HepG2 (cell line): ENCODE measurements at regions not wholly inside any gene's neighbourhood (a gene's known extent, or its start where the extent isn't known, plus 50 kb on each side); places are given as distances from the start of the nearest gene placed in this dataset.

Experiments used
- ATAC-seq: fragments of 200-7000 bp; cut with Tn5 transposase; 3 replicates; pipeline ENCODE4 v1.9.1; 2020; ENCODE audit warnings: mild to moderate bottlenecking, moderate library complexity
- BruUV-seq: library from RNA; stranded (reverse); fragments of 400-500 nt; replicated peaks from 2 replicates; lab custom pipeline; 2021; lab: Mats Ljungman, UMichigan
- CTCF ChIA-PET: fragments of 300-600 bp; formaldehyde crosslinking; extraction: SDS; loops from one replicate; lab custom pipeline; 2021; ENCODE audit warnings: low total read pairs, inconsistent platforms, low intra/inter-chr PET ratio; lab: Yijun Ruan, JAX
- POLR2A ChIA-PET: fragments of 350-600 bp; sonication (Branson Sonifier 250); formaldehyde crosslinking; loops from one replicate; lab custom pipeline; 2020; ENCODE audit warnings: antibody characterized with exemption, inconsistent platforms; lab: Yijun Ruan, JAX
- DNase-seq: peaks from one replicate; pipeline ENCODE4 v3.0.0-alpha.2; 2015; ENCODE audit warnings: low spot score
- FAIRE-seq: peaks from 3 replicates; lab custom pipeline; 2011; peaks lifted over from hg19 to GRCh38; lab: Jason Lieb, UNC
- H2AFZ ChIP-seq: one replicate; pipeline ENCODE4 v1.6.1; 2011; ENCODE audit warnings: low read length, inconsistent platforms
- H3K27ac ChIP-seq: fragments of 300-600 bp; 3 replicates; pipeline ENCODE4 v1.8.0; 2011; ENCODE audit warnings: mixed run types, mild to moderate bottlenecking, mixed read lengths, low read length, inconsistent platforms; ENCODE audit not compliant: insufficient read depth; ENCODE audit errors: extremely low read length
- H3K27me3 ChIP-seq, 2 experiments: fragments of 200-600 bp in 1 of 2; 2 replicates in 1 of 2; 3 replicates in 1 of 2; pipeline versions ENCODE4 v1.6.0 to v1.8.0; 2011; ENCODE audit warnings: low read length in 2 of 2, mild to moderate bottlenecking in 2 of 2, moderate library complexity in 2 of 2, inconsistent platforms in 1 of 2; ENCODE audit not compliant: insufficient read depth in 2 of 2, control insufficient read depth in 1 of 2
- H3K36me3 ChIP-seq, 2 experiments: fragments of 200-600 bp in 1 of 2; replicated peaks in 1 of 2; 2 replicates in 1 of 2; 3 replicates in 1 of 2; pipeline versions ENCODE4 v1.5.1 to v1.8.0; 2011; ENCODE audit warnings: low read length in 2 of 2, inconsistent platforms in 1 of 2; ENCODE audit not compliant: insufficient read depth in 2 of 2, control insufficient read depth in 1 of 2
- H3K4me1 ChIP-seq: 2 replicates; pipeline ENCODE4 v1.5.1; 2012; ENCODE audit warnings: low read length, inconsistent platforms; ENCODE audit not compliant: insufficient read depth
- H3K4me2 ChIP-seq: 2 replicates; pipeline ENCODE4 v1.6.0; 2011; ENCODE audit warnings: low read depth, low read length, inconsistent platforms
- H3K4me3 ChIP-seq, 3 experiments: fragments of 200-600 bp in 1 of 3; sonication (generic), shearing (Covaris generic) in 1 of 3; replicated peaks in 1 of 3; 2 replicates each; pipeline ENCODE4 v1.5.1; 2011 to 2016; ENCODE audit warnings: low read length in 3 of 3, inconsistent platforms in 2 of 3, low read depth in 2 of 3, mild to moderate bottlenecking in 2 of 3, control low read depth in 1 of 3, mixed read lengths in 1 of 3; ENCODE audit not compliant: insufficient read depth in 1 of 3
- H3K79me2 ChIP-seq: one replicate; pipeline ENCODE4 v1.6.1; 2011; ENCODE audit warnings: low read length, inconsistent platforms; ENCODE audit not compliant: insufficient read depth
- H3K9ac ChIP-seq: 2 replicates; pipeline ENCODE4 v1.6.0; 2011; ENCODE audit warnings: mild to moderate bottlenecking, low read depth, low read length, inconsistent platforms; ENCODE audit not compliant: insufficient read depth
- H3K9me3 ChIP-seq: 2 replicates; pipeline ENCODE4 v1.5.1; 2012; ENCODE audit warnings: mild to moderate bottlenecking, low read length
- H4K20me1 ChIP-seq: 2 replicates; pipeline ENCODE4 v1.6.0; 2011; ENCODE audit warnings: inconsistent platforms, mild to moderate bottlenecking, low read length, moderate library complexity; ENCODE audit not compliant: insufficient read depth
- ATF7 ChIP-seq, 2 experiments: fragments of 450-650 bp in 1 of 2; sonication (generic) in 1 of 2; formaldehyde crosslinking in 1 of 2; IDR thresholded peaks; 2 replicates each; pipeline versions ENCODE4 v1.4.0 to v1.6.1; 2016 to 2020; ENCODE audit warnings: antibody characterized with exemption in 1 of 2, mild to moderate bottlenecking in 1 of 2, missing genetic modification reagents in 1 of 2
- DRAP1 ChIP-seq: IDR thresholded peaks from 2 replicates; pipeline ENCODE4 v1.6.1; 2016; ENCODE audit warnings: missing genetic modification reagents, missing compliant biosample characterization
- GRHL1 ChIP-seq: sonication (generic); formaldehyde crosslinking; conservative IDR thresholded peaks from 2 replicates; pipeline ENCODE4 v1.8.0; 2022; ENCODE audit warnings: missing genetic modification reagents
- HINFP ChIP-seq: sonication (generic); formaldehyde crosslinking; IDR thresholded peaks from 2 replicates; pipeline ENCODE4 v1.4.0; 2020; ENCODE audit warnings: low read depth, mild to moderate bottlenecking, missing genetic modification reagents
- MAFF ChIP-seq: IDR thresholded peaks from 2 replicates; pipeline ENCODE4 v1.6.1; 2011; ENCODE audit warnings: low read depth, low read length, improper control_type of control experiment
- POGZ ChIP-seq: sonication (generic); formaldehyde crosslinking; IDR thresholded peaks from 2 replicates; pipeline ENCODE4 v1.4.0; 2020; ENCODE audit warnings: mild to moderate bottlenecking, missing genetic modification reagents
- POLR2AphosphoS5 ChIP-seq: IDR thresholded peaks from 2 replicates; pipeline ENCODE4 v1.6.1; 2012; ENCODE audit warnings: low read depth, low read length
- ZBTB3 ChIP-seq: sonication (generic); formaldehyde crosslinking; IDR thresholded peaks from 2 replicates; pipeline ENCODE4 v1.4.0; 2020; ENCODE audit warnings: low read depth, mild to moderate bottlenecking, moderate library complexity, missing genetic modification reagents, borderline replicate concordance
- ZBTB42 ChIP-seq: sonication (generic); formaldehyde crosslinking; IDR thresholded peaks from 2 replicates; pipeline ENCODE4 v1.5.0; 2020; ENCODE audit warnings: mild to moderate bottlenecking, missing genetic modification reagents
- ZNF329 ChIP-seq: sonication (generic); formaldehyde crosslinking; IDR thresholded peaks from 2 replicates; pipeline ENCODE4 v1.9.0; 2021; ENCODE audit warnings: low read depth, mild to moderate bottlenecking, missing genetic modification reagents
- ZNF841 ChIP-seq: sonication (generic); formaldehyde crosslinking; IDR thresholded peaks from 2 replicates; pipeline ENCODE4 v1.8.1; 2023; ENCODE audit warnings: missing genetic modification reagents, borderline replicate concordance
- WGBS: methylation state at CpG from one replicate; pipeline ENCODE4 v1.1.6; 2017; ENCODE audit warnings: low lambda C conversion rate; 5-methylcytosine and 5-hydroxymethylcytosine counted together
- in situ Hi-C: cut with HindIII; loops from 2 replicates; pipeline ENCODE4 v1.10.0; 2017; ENCODE audit warnings: low pct_unique_long_range_greater_than_20kb; ENCODE audit not compliant: extremely low pct_ligation_motif_present
- intact Hi-C: fragments of 100-400 bp; cut with micrococcal nuclease; formaldehyde crosslinking; loops from one replicate; pipeline ENCODE4 v1.10.0; 2022; ENCODE audit not compliant: unreplicated experiment
- TF ChIP-seq, protein P1 (sequence below): sonication (generic); formaldehyde crosslinking; IDR thresholded peaks from 2 replicates; pipeline ENCODE4 v1.4.0; 2020; ENCODE audit warnings: mild to moderate bottlenecking, missing genetic modification reagents
- TF ChIP-seq, protein P2 (sequence below): sonication (generic); formaldehyde crosslinking; IDR thresholded peaks from 2 replicates; pipeline ENCODE4 v1.9.0; 2021; ENCODE audit warnings: missing genetic modification reagents, borderline replicate concordance

GRCh38 chr7:25809441-25809840 is 342.6 kb upstream of the NFE2L3 start:
- Histone ChIP-seq H3K4me3 (no peak overlapping the region), H3K9me3 (no peaks in the 10 kb centered on the region), H3K4me2 (no peak overlapping the region), H3K27me3 (peaks cover 0 to 6% of the 10 kb centered on the region in 2 experiments; a peak in 1 of 5 replicates), H3K79me2 (no peaks in the 10 kb centered on the region), H2AFZ (no peak overlapping the region), H3K4me1 (no peaks in the 10 kb centered on the region), H3K27ac (no peak overlapping the region), H3K36me3 (no peaks in the 10 kb centered on the region), H3K9ac (no peak overlapping the region), H4K20me1 (no peaks in the 10 kb centered on the region)
- ATAC-seq: no peak
- 20% methylated on average over 3 of the region's 5 CpGs for WGBS
- TF ChIP-seq POGZ (CRISPR knock-in tag) (no peak), ZBTB42 (CRISPR knock-in tag) (no peak), DRAP1 (CRISPR knock-in tag) (no peak), HINFP (CRISPR knock-in tag) (no peak), GRHL1 (no peak), ZNF329 (CRISPR knock-in tag) (no peak), ZNF841 (CRISPR knock-in tag) (no peak), ZBTB3 (CRISPR knock-in tag) (no peak), MAFF (no peak), POLR2AphosphoS5 (no peak), ATF7 (IDR thresholded peaks at IDR 0.05) (no peak), ATF7 (CRISPR knock-in tag; IDR thresholded peaks at IDR 0.05) (no peak)
- TF ChIP-seq, protein P1, sequence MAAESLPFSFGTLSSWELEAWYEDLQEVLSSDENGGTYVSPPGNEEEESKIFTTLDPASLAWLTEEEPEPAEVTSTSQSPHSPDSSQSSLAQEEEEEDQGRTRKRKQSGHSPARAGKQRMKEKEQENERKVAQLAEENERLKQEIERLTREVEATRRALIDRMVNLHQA (CRISPR knock-in tag): no peak
- TF ChIP-seq, protein P2, sequence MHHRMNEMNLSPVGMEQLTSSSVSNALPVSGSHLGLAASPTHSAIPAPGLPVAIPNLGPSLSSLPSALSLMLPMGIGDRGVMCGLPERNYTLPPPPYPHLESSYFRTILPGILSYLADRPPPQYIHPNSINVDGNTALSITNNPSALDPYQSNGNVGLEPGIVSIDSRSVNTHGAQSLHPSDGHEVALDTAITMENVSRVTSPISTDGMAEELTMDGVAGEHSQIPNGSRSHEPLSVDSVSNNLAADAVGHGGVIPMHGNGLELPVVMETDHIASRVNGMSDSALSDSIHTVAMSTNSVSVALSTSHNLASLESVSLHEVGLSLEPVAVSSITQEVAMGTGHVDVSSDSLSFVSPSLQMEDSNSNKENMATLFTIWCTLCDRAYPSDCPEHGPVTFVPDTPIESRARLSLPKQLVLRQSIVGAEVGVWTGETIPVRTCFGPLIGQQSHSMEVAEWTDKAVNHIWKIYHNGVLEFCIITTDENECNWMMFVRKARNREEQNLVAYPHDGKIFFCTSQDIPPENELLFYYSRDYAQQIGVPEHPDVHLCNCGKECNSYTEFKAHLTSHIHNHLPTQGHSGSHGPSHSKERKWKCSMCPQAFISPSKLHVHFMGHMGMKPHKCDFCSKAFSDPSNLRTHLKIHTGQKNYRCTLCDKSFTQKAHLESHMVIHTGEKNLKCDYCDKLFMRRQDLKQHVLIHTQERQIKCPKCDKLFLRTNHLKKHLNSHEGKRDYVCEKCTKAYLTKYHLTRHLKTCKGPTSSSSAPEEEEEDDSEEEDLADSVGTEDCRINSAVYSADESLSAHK (CRISPR knock-in tag): no peak
- FAIRE-seq: no peak
- in situ Hi-C loops (no loop called here), intact Hi-C loops (no loop called here)
- DNase-seq: no peak
- no TSS peak for BruUV-seq
- CTCF ChIA-PET: no interaction called here
- POLR2A ChIA-PET: no interaction called here
